ENCODE measurements at regions not wholly inside any gene's neighbourhood (a gene's known extent, or its start where the extent isn't known, plus 50 kb on each side); places are given as distances from the start of the nearest gene placed in this dataset.
A peak's percentile ranks its signal among the peaks of the same experiment; 100 is the strongest.

- H3K4me2 ChIP-seq = no peak overlapping the region
- H3K79me2 ChIP-seq (replicated peaks; ENCODE audit: insufficient read depth) = no peaks in the 10 kb centered on the region
- peak overlapping the region; percentile 74 for H2AFZ ChIP-seq
- ATAC-seq = peak; percentile 83
- H3K27ac ChIP-seq (ENCODE audit: low read depth) = no peak overlapping the region
- no peak overlapping the region for H3K4me3 ChIP-seq
- H3K4me1 ChIP-seq (ENCODE audit: insufficient read depth) = peaks cover 19% of the 10 kb centered on the region; the same call in 1 of the 2 replicates
- peaks cover 2% of the 10 kb centered on the region for H3K27me3 Mint-ChIP-seq (ENCODE audit: insufficient read depth, low read depth, poor library complexity)
- peak; percentile 89 for DNase-seq (ENCODE audit: low spot score)
- H3K9me3 Mint-ChIP-seq = no peaks in the 10 kb centered on the region
- peaks cover 34% of the 10 kb centered on the region for H3K4me1 Mint-ChIP-seq
- no peaks in the 10 kb centered on the region for H3K9me2 ChIP-seq (ENCODE audit: insufficient read depth)
- no peak for TF ChIP-seq ZNF462 (CRISPR knock-in tag; IDR thresholded peaks at IDR 0.05)
- TF ChIP-seq REST (IDR thresholded peaks at IDR 0.05; ENCODE audit: unreplicated experiment) = no peak
- TF ChIP-seq ETS1 (IDR thresholded peaks at IDR 0.05) = no peak
- TF ChIP-seq POLR2AphosphoS5 (IDR thresholded peaks at IDR 0.05; ENCODE audit: low read depth) = no peak
- TF ChIP-seq CTCF (conservative IDR thresholded peaks at IDR 0.05; ENCODE audit: low read depth in 2 of 2) = peak; percentile 97 to 98
- no peak for TF ChIP-seq EZH2phosphoT487 (IDR thresholded peaks at IDR 0.05; ENCODE audit: unreplicated experiment)
- H3K36me3 ChIP-seq (ENCODE audit: insufficient read depth) = no peaks in the 10 kb centered on the region
- no peaks in the 10 kb centered on the region for H3K27me3 ChIP-seq (ENCODE audit: insufficient read depth)
- 0 out of 2 replicates have a peak, but pooled peaks cover 4% of the 10 kb centered on the region for H4K20me1 ChIP-seq (replicated peaks; ENCODE audit: insufficient read depth)
- no peaks in the 10 kb centered on the region for H3F3A ChIP-seq (replicated peaks; ENCODE audit: low read depth)
- no peaks in the 10 kb centered on the region for H3K36me3 Mint-ChIP-seq (ENCODE audit: low read depth)
- no peak overlapping the region for H3K27ac Mint-ChIP-seq
- no peak overlapping the region for H3K4me3 Mint-ChIP-seq
Measured at GRCh38 chr12:5200278-5201087, 156.8 kb downstream of the KCNA5 start.
